T-cell (primary cell): ENCODE measurements at regions not wholly inside any gene's neighbourhood (a gene's known extent, or its start where the extent isn't known, plus 50 kb on each side); places are given as distances from the start of the nearest gene placed in this dataset.
A peak's percentile ranks its signal among the peaks of the same experiment; 100 is the strongest.

Experiments
- ATAC-seq, 4 experiments: fragments of 200-7000 bp in 3 of 4; fragments of 150-1000 bp in 1 of 4; cut with Tn5 transposase; replicated peaks in 1 of 4; 1 replicate in 3 of 4; 2 replicates in 1 of 4; pipeline ENCODE4 v1.10.0; 2021; ENCODE audit warnings: moderate library complexity in 3 of 4, mild to moderate bottlenecking in 2 of 4, moderate number of reproducible peaks in 1 of 4
- CTCF ChIA-PET, 2 donors: fragments of 300-600 bp; sonication (Branson Sonifier 250); formaldehyde crosslinking; loops; one replicate each; lab custom pipeline; 2022; ENCODE audit warnings: antibody characterized with exemption in 2 of 2; lab: Charles Lee
- POLR2A ChIA-PET, 2 donors: fragments of 300-600 bp; sonication (Branson Sonifier 250); formaldehyde crosslinking; loops; one replicate each; lab custom pipeline; 2022; ENCODE audit warnings: antibody characterized with exemption in 2 of 2; lab: Charles Lee
- DNase-seq, 35 experiments: peaks; one replicate each; pipeline versions ENCODE4 v3.0.0 to v3.0.0-alpha.2; 2013 to 2023
- H3K27ac ChIP-seq: one replicate; pipeline ENCODE4 v1.5.1; 2013; ENCODE audit warnings: low read length
- H3K27me3 ChIP-seq, 2 experiments: replicated peaks in 1 of 2; 1 replicate in 1 of 2; 2 replicates in 1 of 2; pipeline versions ENCODE4 v1.6.1 to v1.7.0; 2013; ENCODE audit warnings: low read length in 1 of 2, mixed read lengths in 1 of 2; ENCODE audit not compliant: control insufficient read depth in 2 of 2, insufficient read depth in 2 of 2; ENCODE audit errors: extremely low read depth in 1 of 2
- H3K36me3 ChIP-seq, 2 donors: 1 replicate in 1 of 2; 2 replicates in 1 of 2; pipeline versions ENCODE4 v1.6.1 to v1.7.0; 2013; ENCODE audit warnings: low read length in 1 of 2; ENCODE audit not compliant: control insufficient read depth in 2 of 2, insufficient read depth in 1 of 2; ENCODE audit errors: extremely low read depth in 1 of 2
- H3K4me1 ChIP-seq, 2 experiments: 1 replicate in 1 of 2; 2 replicates in 1 of 2; pipeline versions ENCODE4 v1.6.1 to v1.7.0; 2013; ENCODE audit warnings: low read length in 2 of 2, mixed read lengths in 1 of 2; ENCODE audit not compliant: insufficient read depth in 2 of 2, control insufficient read depth in 1 of 2; ENCODE audit errors: extremely low read depth in 1 of 2
- H3K4me3 ChIP-seq, 2 donors: 1 replicate in 1 of 2; 2 replicates in 1 of 2; pipeline versions ENCODE4 v1.5.1 to v1.7.0; 2013; ENCODE audit warnings: mild to moderate bottlenecking in 2 of 2, low read length in 1 of 2, moderate library complexity in 1 of 2; ENCODE audit not compliant: control insufficient read depth in 1 of 2; ENCODE audit errors: extremely low read depth in 1 of 2
- H3K9me3 ChIP-seq: 2 replicates; pipeline ENCODE4 v1.7.0; 2013
- H3K27ac Mint-ChIP-seq, 2 donors: one replicate each; pipeline ENCODE4 v1.8.0; 2020 to 2021; ENCODE audit warnings: mild to moderate bottlenecking in 2 of 2, mixed read lengths in 2 of 2
- H3K27me3 Mint-ChIP-seq, 2 donors: one replicate each; pipeline ENCODE4 v1.8.0; 2021 to 2022; ENCODE audit warnings: mixed read lengths in 2 of 2
- H3K36me3 Mint-ChIP-seq: one replicate; pipeline ENCODE4 v1.8.0; 2021; ENCODE audit warnings: mixed read lengths
- H3K4me1 Mint-ChIP-seq, 3 donors: one replicate each; pipeline ENCODE4 v1.8.0; 2020 to 2022; ENCODE audit warnings: mixed read lengths in 3 of 3, mild to moderate bottlenecking in 1 of 3
- H3K4me3 Mint-ChIP-seq, 3 donors: one replicate each; pipeline ENCODE4 v1.8.0; 2020 to 2022; ENCODE audit warnings: mild to moderate bottlenecking in 3 of 3, mixed read lengths in 3 of 3, moderate library complexity in 3 of 3
- H3K9me3 Mint-ChIP-seq, 3 donors: one replicate each; pipeline ENCODE4 v1.8.0; 2020 to 2022; ENCODE audit warnings: mixed read lengths in 3 of 3
- WGBS: methylation state at CpG from one replicate; pipeline ENCODE4 v1.1.5; 2013; ENCODE audit warnings: missing lambda C conversion rate; ENCODE audit not compliant: insufficient coverage; 5-methylcytosine and 5-hydroxymethylcytosine counted together

GRCh38 chr1:208538078-208538477, 293.9 kb upstream of the PLXNA2 start:
- Histone ChIP-seq H3K27ac (no peak overlapping the region), H3K4me1 (peaks cover 0 to 7% of the 10 kb centered on the region in 2 experiments), H3K36me3 (no peaks in the 10 kb centered on the region), H3K27me3 (peaks cover 0 to 4% of the 10 kb centered on the region in 2 experiments), H3K4me3 (no peak overlapping the region), H3K9me3 (no peaks in the 10 kb centered on the region)
- peaks cover 3 to 23% of the 10 kb centered on the region in 2 donors for H3K27me3 Mint-ChIP-seq
- CTCF ChIA-PET = no interaction called here
- ATAC-seq (no peak), DNase-seq (no peak)
- POLR2A ChIA-PET = no interaction called here
- no peak overlapping the region for H3K4me3 Mint-ChIP-seq
- WGBS = 90% methylated on average over 5 of the region's 7 CpGs
- H3K27ac Mint-ChIP-seq = no peak overlapping the region
- H3K9me3 Mint-ChIP-seq = no peaks in the 10 kb centered on the region
- no peaks in the 10 kb centered on the region for H3K36me3 Mint-ChIP-seq
- H3K4me1 Mint-ChIP-seq = no peaks in the 10 kb centered on the region

- DNase-seq (no peak), ATAC-seq (no peak)
- H3K9me3 ChIP-seq = no peaks in the 10 kb centered on the region
- H3K4me3 Mint-ChIP-seq = no peak overlapping the region
- H3K9me3 Mint-ChIP-seq = no peaks in the 10 kb centered on the region
- H3K27me3 Mint-ChIP-seq = peaks cover 5 to 26% of the 10 kb centered on the region in 2 donors
- no peaks in the 10 kb centered on the region for H3K36me3 ChIP-seq
- no peaks in the 10 kb centered on the region for H3K36me3 Mint-ChIP-seq
- 100% methylated on average over 1 of the region's 5 CpGs for WGBS
- H3K4me3 ChIP-seq = no peak overlapping the region
- H3K27ac Mint-ChIP-seq = no peak overlapping the region
- CTCF ChIA-PET = no interaction called here
- H3K27me3 ChIP-seq = peaks cover 0 to 4% of the 10 kb centered on the region in 2 experiments
- POLR2A ChIA-PET = no interaction called here
- no peaks in the 10 kb centered on the region for H3K4me1 Mint-ChIP-seq
- H3K27ac ChIP-seq = no peak overlapping the region
- peaks cover 0 to 7% of the 10 kb centered on the region in 2 experiments for H3K4me1 ChIP-seq
These were observed 294.4 kb upstream of the PLXNA2 start for GRCh38 chr1:208538587-208538986.

GRCh38 chr1:208540724-208541123, 296.5 kb upstream of the PLXNA2 start:
- Mint-ChIP-seq H3K9me3 (no peaks in the 10 kb centered on the region), H3K36me3 (no peaks in the 10 kb centered on the region), H3K27me3 (peaks cover 5 to 22% of the 10 kb centered on the region in 2 donors), H3K4me3 (no peak overlapping the region), H3K27ac (no peak overlapping the region), H3K4me1 (no peaks in the 10 kb centered on the region)
- Histone ChIP-seq H3K27me3 (no peaks in the 10 kb centered on the region), H3K4me1 (peaks cover 0 to 7% of the 10 kb centered on the region in 2 experiments), H3K4me3 (no peak overlapping the region), H3K9me3 (no peaks in the 10 kb centered on the region), H3K27ac (no peak overlapping the region), H3K36me3 (no peaks in the 10 kb centered on the region)
- ChIA-PET POLR2A (no interaction called here), CTCF (no interaction called here)
- DNase-seq = no peak
- 93% methylated on average over 2 of the region's 2 CpGs for WGBS
- ATAC-seq = no peak

- 68% methylated on average over 3 of the region's 4 CpGs for WGBS
- DNase-seq (peak in 1 of 35 experiments; percentile 14), ATAC-seq (no peak)
- H3K27ac Mint-ChIP-seq = no peak overlapping the region
- Histone ChIP-seq H3K27ac (no peak overlapping the region), H3K36me3 (no peaks in the 10 kb centered on the region), H3K27me3 (no peaks in the 10 kb centered on the region), H3K9me3 (no peaks in the 10 kb centered on the region), H3K4me1 (peaks cover 0 to 7% of the 10 kb centered on the region in 2 experiments), H3K4me3 (no peak overlapping the region)
- no peaks in the 10 kb centered on the region for H3K9me3 Mint-ChIP-seq
- POLR2A ChIA-PET = interaction anchor here in 1 of 2 donors (0.5 kb wide), 1 partner anchor 336 kb away, joined by 3 read pairs; no protein-coding TSS in a partner anchor
- no peaks in the 10 kb centered on the region for H3K36me3 Mint-ChIP-seq
- no peak overlapping the region for H3K4me3 Mint-ChIP-seq
- peaks cover 5 to 21% of the 10 kb centered on the region in 2 donors for H3K27me3 Mint-ChIP-seq
- no peaks in the 10 kb centered on the region for H3K4me1 Mint-ChIP-seq
- CTCF ChIA-PET = interaction anchor here in 1 of 2 donors (0.6 kb wide), 2 partner anchors 37 to 421 kb away, joined by 3 read pairs; no protein-coding TSS in a partner anchor
These were observed 297.2 kb upstream of the PLXNA2 start for GRCh38 chr1:208541225-208541855.

- Histone ChIP-seq H3K36me3 (no peaks in the 10 kb centered on the region), H3K9me3 (no peaks in the 10 kb centered on the region), H3K27ac (no peak overlapping the region), H3K27me3 (no peaks in the 10 kb centered on the region), H3K4me1 (peaks cover 0 to 7% of the 10 kb centered on the region in 2 experiments), H3K4me3 (no peak overlapping the region)
- 86% methylated on average over 2 of the region's 3 CpGs for WGBS
- POLR2A ChIA-PET = interaction anchor here in 1 of 2 donors (0.5 kb wide), 1 partner anchor 335 kb away, joined by 3 read pairs; no protein-coding TSS in a partner anchor
- no peak for ATAC-seq
- Mint-ChIP-seq H3K36me3 (no peaks in the 10 kb centered on the region), H3K27ac (no peak overlapping the region), H3K27me3 (peaks cover 5 to 27% of the 10 kb centered on the region in 2 donors), H3K4me1 (no peaks in the 10 kb centered on the region), H3K4me3 (no peak overlapping the region), H3K9me3 (no peaks in the 10 kb centered on the region)
- CTCF ChIA-PET = interaction anchor here in 1 of 2 donors (0.6 kb wide), 2 partner anchors 36 to 422 kb away, joined by 3 read pairs; no protein-coding TSS in a partner anchor
- no peak for DNase-seq
These were observed 298.1 kb upstream of the PLXNA2 start for GRCh38 chr1:208542309-208542708.

- Mint-ChIP-seq H3K27me3 (peaks cover 6 to 25% of the 10 kb centered on the region in 2 donors), H3K4me1 (no peaks in the 10 kb centered on the region), H3K9me3 (no peaks in the 10 kb centered on the region), H3K36me3 (no peaks in the 10 kb centered on the region), H3K4me3 (no peak overlapping the region), H3K27ac (no peak overlapping the region)
- ChIA-PET CTCF (interaction anchor here in 1 of 2 donors (0.6 kb wide), 1 partner anchor 1411 kb away, joined by 3 read pairs; no protein-coding TSS in a partner anchor), POLR2A (no interaction called here)
- DNase-seq (no peak), ATAC-seq (no peak)
- no peak overlapping the region for H3K27ac ChIP-seq
- H3K9me3 ChIP-seq = no peaks in the 10 kb centered on the region
- no CpG with 5 or more reads among the region's 2 CpGs for WGBS
- no peaks in the 10 kb centered on the region for H3K27me3 ChIP-seq
- no peak overlapping the region for H3K4me3 ChIP-seq
- H3K4me1 ChIP-seq = peaks cover 0 to 7% of the 10 kb centered on the region in 2 experiments
- no peaks in the 10 kb centered on the region for H3K36me3 ChIP-seq
These were observed 299.9 kb upstream of the PLXNA2 start for GRCh38 chr1:208544053-208544452.
